ENCODE measurements at regions not wholly inside any gene's neighbourhood (a gene's known extent, or its start where the extent isn't known, plus 50 kb on each side); places are given as distances from the start of the nearest gene placed in this dataset.

GRCh38 chr6:164159061-164159460 lies 744.5 kb downstream of the QKI start:
- Mint-ChIP-seq H3K27me3 (ENCODE audit: unreplicated experiment) (no peaks in the 10 kb centered on the region), H3K9me3 (ENCODE audit: unreplicated experiment) (peaks cover 3% of the 10 kb centered on the region), H3K4me1 (ENCODE audit: low read depth, unreplicated experiment) (no peaks in the 10 kb centered on the region), H3K36me3 (ENCODE audit: unreplicated experiment) (peaks cover 5% of the 10 kb centered on the region), H3K4me3 (ENCODE audit: unreplicated experiment) (no peak overlapping the region), H3K27ac (ENCODE audit: unreplicated experiment) (no peak overlapping the region)
- TF ChIP-seq CTCF (IDR thresholded peaks at IDR 0.05; ENCODE audit: partially characterized antibody, unreplicated experiment), result no peak
- no peak for DNase-seq

DNA sequence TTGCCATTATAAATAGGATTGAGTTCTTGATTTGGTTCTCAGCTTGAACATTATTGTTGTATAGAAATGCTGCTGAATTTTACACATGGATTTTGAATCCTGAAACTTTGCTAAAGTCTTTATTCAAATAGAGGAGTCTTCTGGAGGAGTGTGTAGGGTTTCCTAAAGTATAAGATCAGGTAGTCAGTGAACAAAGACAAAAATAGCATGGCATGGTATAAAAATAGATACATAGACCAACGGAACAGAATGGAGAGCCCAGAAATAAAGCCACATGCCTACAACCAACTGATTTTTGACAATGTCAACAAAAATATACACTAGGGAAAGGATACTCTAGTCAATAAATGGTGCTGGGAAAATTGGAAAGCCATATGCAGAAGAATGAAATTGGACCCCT lies 740.1 kb downstream of the QKI start:
- no peak for DNase-seq
- Mint-ChIP-seq H3K27me3 (ENCODE audit: unreplicated experiment) (peaks cover 3% of the 10 kb centered on the region), H3K4me1 (ENCODE audit: low read depth, unreplicated experiment) (no peaks in the 10 kb centered on the region), H3K36me3 (ENCODE audit: unreplicated experiment) (peaks cover 5% of the 10 kb centered on the region), H3K4me3 (ENCODE audit: unreplicated experiment) (no peak overlapping the region), H3K27ac (ENCODE audit: unreplicated experiment) (no peak overlapping the region), H3K9me3 (ENCODE audit: unreplicated experiment) (no peaks in the 10 kb centered on the region)
- no peak for TF ChIP-seq CTCF (IDR thresholded peaks at IDR 0.05; ENCODE audit: partially characterized antibody, unreplicated experiment)

GRCh38 chr6:164152611-164153010 lies 738.1 kb downstream of the QKI start:
- peaks cover 3% of the 10 kb centered on the region for H3K27me3 Mint-ChIP-seq (ENCODE audit: unreplicated experiment)
- no peak overlapping the region for H3K27ac Mint-ChIP-seq (ENCODE audit: unreplicated experiment)
- TF ChIP-seq CTCF (IDR thresholded peaks at IDR 0.05; ENCODE audit: partially characterized antibody, unreplicated experiment), result no peak
- no peaks in the 10 kb centered on the region for H3K4me1 Mint-ChIP-seq (ENCODE audit: low read depth, unreplicated experiment)
- H3K4me3 Mint-ChIP-seq (ENCODE audit: unreplicated experiment), result no peak overlapping the region
- peaks cover 1% of the 10 kb centered on the region for H3K9me3 Mint-ChIP-seq (ENCODE audit: unreplicated experiment)
- no peaks in the 10 kb centered on the region for H3K36me3 Mint-ChIP-seq (ENCODE audit: unreplicated experiment)
- DNase-seq, result no peak

DNA sequence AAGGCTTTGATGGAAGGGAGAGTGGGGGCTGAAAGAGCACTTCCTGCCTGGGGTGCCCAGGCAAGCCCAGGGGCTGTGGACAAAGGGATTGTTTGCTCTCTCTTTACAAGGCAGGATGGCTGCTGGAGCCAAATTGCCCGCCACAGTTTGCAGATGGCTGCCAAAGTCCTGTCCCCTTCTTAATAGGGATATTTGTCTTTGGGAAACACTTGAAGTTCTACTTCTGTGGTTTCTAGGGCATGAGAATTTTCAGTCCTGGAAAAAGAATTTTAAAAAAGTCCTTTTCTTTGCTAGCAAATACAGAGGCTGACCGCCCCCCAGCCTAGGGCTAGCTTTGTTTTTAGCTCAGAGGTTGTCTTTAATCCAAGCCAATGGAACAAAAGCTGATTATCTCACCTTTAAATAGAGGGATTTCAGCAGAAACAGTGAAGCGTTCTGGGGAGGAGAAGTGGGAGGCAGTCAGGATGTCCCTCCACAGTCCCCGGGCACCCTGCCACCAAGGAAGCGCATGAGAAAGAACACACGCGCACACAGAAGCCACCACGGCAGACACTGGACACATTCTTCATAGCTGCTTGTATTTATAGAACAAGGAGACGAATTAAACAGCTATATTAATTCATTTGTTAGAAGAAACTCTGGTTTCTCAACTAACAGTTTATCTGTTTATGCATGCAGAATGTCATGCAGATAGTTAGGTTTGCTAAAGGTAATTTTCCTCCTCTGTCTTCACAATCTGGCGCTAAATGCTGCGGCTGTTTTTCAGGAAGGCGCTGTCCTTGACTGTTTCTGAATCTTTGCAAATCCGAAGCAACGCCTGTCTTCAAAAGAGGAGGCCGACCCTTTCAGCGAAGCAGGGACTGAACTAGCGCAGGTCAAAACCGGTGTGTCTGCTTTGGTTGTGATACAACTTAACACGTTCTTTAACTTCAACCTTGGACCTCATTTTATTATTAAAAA lies 736.9 kb downstream of the QKI start:
- Mint-ChIP-seq H3K27ac (ENCODE audit: unreplicated experiment) (no peak overlapping the region), H3K9me3 (ENCODE audit: unreplicated experiment) (peaks cover 1% of the 10 kb centered on the region), H3K36me3 (ENCODE audit: unreplicated experiment) (no peaks in the 10 kb centered on the region), H3K27me3 (ENCODE audit: unreplicated experiment) (peaks cover 3% of the 10 kb centered on the region), H3K4me3 (ENCODE audit: unreplicated experiment) (no peak overlapping the region), H3K4me1 (ENCODE audit: low read depth, unreplicated experiment) (no peaks in the 10 kb centered on the region)
- TF ChIP-seq CTCF (IDR thresholded peaks at IDR 0.05; ENCODE audit: partially characterized antibody, unreplicated experiment), result no peak
- DNase-seq, result no peak

GRCh38 chr6:164150232-164150631 lies 735.7 kb downstream of the QKI start:
- no peak overlapping the region for H3K27ac Mint-ChIP-seq (ENCODE audit: unreplicated experiment)
- no peak for TF ChIP-seq CTCF (IDR thresholded peaks at IDR 0.05; ENCODE audit: partially characterized antibody, unreplicated experiment)
- DNase-seq, result no peak
- peaks cover 1% of the 10 kb centered on the region for H3K9me3 Mint-ChIP-seq (ENCODE audit: unreplicated experiment)
- H3K36me3 Mint-ChIP-seq (ENCODE audit: unreplicated experiment), result no peaks in the 10 kb centered on the region
- H3K4me3 Mint-ChIP-seq (ENCODE audit: unreplicated experiment), result no peak overlapping the region
- no peaks in the 10 kb centered on the region for H3K4me1 Mint-ChIP-seq (ENCODE audit: low read depth, unreplicated experiment)
- H3K27me3 Mint-ChIP-seq (ENCODE audit: unreplicated experiment), result peaks cover 3% of the 10 kb centered on the region
